HG02870 (cell line): ENCODE measurements at regions not wholly inside any gene's neighbourhood (a gene's known extent, or its start where the extent isn't known, plus 50 kb on each side); places are given as distances from the start of the nearest gene placed in this dataset.
"Not testable (repeated sequence)": the region's sequence is repeated elsewhere in the genome, so short reads cannot be mapped to it uniquely, and the experiment has no call there.

ENCODE experiments used
- ATAC-seq: cut with Tn5 transposase; IDR thresholded peaks from one replicate; pipeline ENCODE4 v1.9.1; 2021; ENCODE audit warnings: mild to moderate bottlenecking, moderate library complexity; ENCODE audit not compliant: unreplicated experiment

DNA sequence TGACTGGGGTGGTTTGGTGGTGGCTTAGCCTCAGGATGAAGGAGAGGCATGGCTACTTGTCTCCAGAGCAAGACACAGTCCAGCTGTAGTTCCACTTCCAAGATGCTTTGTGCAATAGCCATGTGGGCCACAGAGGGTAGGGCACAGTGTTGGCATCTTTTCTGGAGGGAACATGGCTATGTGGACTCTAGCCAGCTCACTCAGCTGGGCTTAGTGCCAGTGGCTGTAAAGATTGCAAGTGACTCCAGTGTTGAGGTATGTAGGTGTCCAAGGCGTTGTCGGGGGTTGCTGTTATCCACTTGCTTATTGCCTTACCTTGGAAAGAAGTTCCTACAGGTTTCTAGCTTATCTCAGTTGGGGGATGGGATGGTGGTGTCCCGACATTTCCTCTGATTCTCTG is 233.4 kb downstream of the CD109 start:
- ATAC-seq = no peak

GRCh38 chr6:73927421-73927820 is 231.4 kb downstream of the CD109 start:
- ATAC-seq = no peak

DNA sequence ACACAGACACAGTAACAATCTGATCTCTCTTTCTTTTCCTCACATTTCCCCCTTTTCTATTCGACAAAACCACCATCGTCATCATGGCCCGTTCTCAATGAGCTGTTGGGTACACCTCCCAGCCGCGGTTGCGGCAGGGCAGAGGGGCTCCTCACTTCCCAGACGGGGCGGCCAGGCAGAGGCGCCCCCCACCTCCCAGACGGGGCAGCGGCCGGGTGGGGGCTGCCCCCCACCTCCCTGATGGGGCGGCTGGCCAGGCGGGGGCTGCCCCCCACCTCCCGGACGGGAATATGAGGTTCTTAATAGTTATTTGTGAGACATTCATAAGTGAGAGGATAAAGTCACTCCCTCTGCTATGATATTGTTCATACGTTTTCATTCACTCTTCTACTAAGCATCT is 229.7 kb downstream of the CD109 start:
- not testable (repeated sequence) for ATAC-seq

DNA sequence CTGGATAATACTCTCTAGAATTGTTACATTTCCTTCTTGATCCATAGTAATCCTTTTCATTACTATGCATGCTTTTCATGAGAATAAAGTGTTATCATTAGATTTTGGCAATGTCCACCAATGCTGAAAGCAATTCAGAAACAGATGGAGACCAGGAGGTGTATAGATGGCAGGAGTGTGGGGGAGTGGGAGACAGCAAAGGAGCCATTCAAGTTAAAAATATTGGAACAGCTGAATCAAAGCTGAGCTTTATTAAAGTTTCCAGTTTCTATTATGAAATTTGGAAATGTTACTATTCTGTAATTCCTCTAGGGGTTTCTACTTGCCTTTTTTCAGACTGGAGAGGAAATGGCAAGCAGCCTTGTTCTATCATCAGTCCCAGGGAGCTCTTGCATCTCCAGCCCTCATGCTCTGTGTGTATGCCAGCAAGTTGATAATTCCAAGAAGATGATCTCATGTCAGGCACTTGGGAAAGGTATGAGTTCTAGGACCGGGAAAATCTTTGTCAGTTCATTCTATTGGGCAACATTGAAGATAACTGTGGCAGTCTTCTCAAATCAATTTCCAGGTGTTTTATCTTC is 228.0 kb downstream of the CD109 start:
- no peak for ATAC-seq

- no peak for ATAC-seq
Observed at GRCh38 chr6:73903155-73903554, 207.2 kb downstream of the CD109 start.

- no peak for ATAC-seq
Observed at GRCh38 chr6:73901986-73902385, 206.0 kb downstream of the CD109 start.

DNA sequence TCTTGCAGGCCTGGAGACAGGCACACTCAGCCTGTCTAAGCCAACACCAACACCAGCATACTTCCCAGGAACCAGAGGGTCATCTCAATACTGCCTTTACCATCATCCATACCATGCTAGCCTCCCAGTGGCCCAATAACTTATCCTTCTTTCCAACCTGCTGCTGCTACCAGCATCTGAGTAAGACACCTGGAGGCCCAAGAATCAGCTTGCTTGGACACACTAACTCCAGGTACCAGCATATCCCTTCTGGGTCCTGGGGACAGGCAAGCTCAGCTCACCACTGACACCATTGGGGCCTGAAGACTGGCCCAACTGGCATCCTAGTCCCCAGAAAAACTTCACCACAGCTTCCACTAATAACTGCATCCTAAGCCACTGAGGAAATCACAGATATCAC is 205.3 kb downstream of the CD109 start:
- ATAC-seq = no peak

GRCh38 chr6:73898599-73898998 is 202.6 kb downstream of the CD109 start:
- no peak for ATAC-seq

GRCh38 chr6:73893696-73894095 is 197.7 kb downstream of the CD109 start:
- ATAC-seq = no peak

GRCh38 chr6:73888050-73888449 is 192.0 kb downstream of the CD109 start:
- ATAC-seq = no peak

DNA sequence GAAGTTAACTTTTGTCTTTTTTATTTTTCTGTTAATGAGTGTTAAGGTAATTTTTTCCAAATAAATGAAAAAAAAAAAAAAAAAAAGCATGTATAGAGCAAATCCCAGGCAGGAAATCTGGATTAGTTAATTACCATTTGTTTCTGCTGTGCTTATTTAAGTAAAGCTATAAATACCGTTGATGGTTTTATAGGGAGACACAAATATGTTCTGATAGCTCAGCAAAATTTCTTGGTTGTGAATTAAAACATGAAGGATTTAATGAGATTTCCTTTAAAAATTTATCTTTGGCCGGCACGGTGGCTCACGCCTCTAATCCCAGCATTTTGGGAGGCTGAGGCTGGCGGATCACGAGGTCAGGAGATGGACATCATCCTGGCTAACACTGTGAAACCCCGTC is 189.4 kb downstream of the CD109 start:
- no peak for ATAC-seq

DNA sequence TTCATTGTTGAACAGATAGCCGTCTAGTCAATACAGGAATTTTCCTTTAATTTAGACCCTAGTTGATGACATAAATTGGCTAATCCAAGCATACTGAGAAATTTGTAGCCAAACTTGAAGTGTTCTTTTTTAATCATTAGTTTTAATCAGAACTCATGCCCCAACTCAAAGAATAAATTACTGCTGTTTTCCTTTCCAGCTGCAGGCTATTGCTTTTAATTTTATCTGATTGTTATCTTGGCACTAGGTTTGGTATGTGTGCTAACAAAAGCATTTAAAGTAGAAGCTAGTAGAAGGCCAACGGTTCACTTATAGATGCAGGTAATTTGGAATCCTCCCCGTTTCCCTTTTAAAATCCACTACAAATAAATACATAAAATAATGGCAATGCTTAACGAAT is 188.5 kb downstream of the CD109 start:
- no peak for ATAC-seq

GRCh38 chr6:73879501-73880293 is 183.7 kb downstream of the CD109 start:
- ATAC-seq = no peak

DNA sequence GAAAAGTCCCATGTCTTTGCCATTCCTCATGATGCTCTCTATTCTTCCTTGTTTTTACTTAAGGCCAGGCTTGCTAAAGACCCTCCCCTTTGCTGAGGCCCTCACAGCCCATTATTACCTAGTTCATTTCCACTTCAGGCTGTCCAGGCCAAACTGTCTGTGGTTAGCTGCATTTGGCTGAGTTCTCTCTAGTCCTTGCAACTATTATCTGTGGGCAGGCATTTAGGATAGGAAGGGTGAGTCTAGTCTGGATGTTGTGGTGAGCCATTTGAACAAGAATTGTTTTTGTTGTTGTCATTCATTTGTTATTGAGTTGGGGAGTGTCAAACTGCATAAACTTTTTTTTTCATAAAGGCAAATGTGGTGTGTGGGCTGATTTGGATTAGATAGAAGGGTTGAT is 182.4 kb downstream of the CD109 start:
- ATAC-seq = no peak
